Lung (tissue), 11 donors: ENCODE measurements at regions not wholly inside any gene's neighbourhood (a gene's known extent, or its start where the extent isn't known, plus 50 kb on each side); places are given as distances from the start of the nearest gene placed in this dataset.
"Not testable (repeated sequence)": the region's sequence is repeated elsewhere in the genome, so short reads cannot be mapped to it uniquely, and the experiment has no call there.

Experiments used
- ATAC-seq: fragments of 200-7000 bp; cut with Tn5 transposase; one replicate; pipeline ENCODE4 v1.9.1; 2020; ENCODE audit warnings: moderate number of reproducible peaks; ENCODE audit not compliant: insufficient read depth, low FRiP score
- DNase-seq, 3 donors: peaks; one replicate each; pipeline ENCODE4 v3.0.0-alpha.2; 2013 to 2017
- H3K27ac ChIP-seq, 2 donors: one replicate each; pipeline ENCODE4 v1.5.1; 2013; ENCODE audit warnings: mild to moderate bottlenecking in 2 of 2, moderate library complexity in 2 of 2, control low read depth in 1 of 2, inconsistent platforms in 1 of 2, low read depth in 1 of 2, low read length in 1 of 2
- H3K27me3 ChIP-seq, 3 donors: one replicate each; pipeline ENCODE4 v1.5.1; 2013; ENCODE audit warnings: low read length in 2 of 3; ENCODE audit not compliant: control insufficient read depth in 3 of 3, insufficient read depth in 3 of 3
- H3K36me3 ChIP-seq, 4 donors: one replicate each; pipeline ENCODE4 v1.5.1; 2013; ENCODE audit warnings: low read length in 4 of 4, mild to moderate bottlenecking in 1 of 4, moderate library complexity in 1 of 4; ENCODE audit not compliant: control insufficient read depth in 4 of 4, insufficient read depth in 4 of 4
- H3K4me1 ChIP-seq, 5 donors: one replicate each; pipeline ENCODE4 v1.5.1; 2013; ENCODE audit warnings: low read length in 5 of 5, mild to moderate bottlenecking in 2 of 5, moderate library complexity in 1 of 5; ENCODE audit not compliant: control insufficient read depth in 5 of 5, insufficient read depth in 5 of 5
- H3K4me3 ChIP-seq: one replicate; pipeline ENCODE4 v1.5.1; 2013; ENCODE audit warnings: mild to moderate bottlenecking, control low read depth, moderate library complexity
- H3K9ac ChIP-seq, 2 donors: one replicate each; pipeline ENCODE4 v1.5.1; 2013; ENCODE audit warnings: low read length in 2 of 2, control low read depth in 1 of 2; ENCODE audit not compliant: insufficient read depth in 1 of 2
- H3K9me3 ChIP-seq, 4 donors: one replicate each; pipeline ENCODE4 v1.5.1; 2013; ENCODE audit warnings: low read length in 3 of 4, mild to moderate bottlenecking in 1 of 4, moderate library complexity in 1 of 4; ENCODE audit not compliant: control insufficient read depth in 4 of 4, insufficient read depth in 3 of 4
- CTCF ChIP-seq: IDR thresholded peaks from 2 replicates; pipeline ENCODE4 v1.5.1; 2012; ENCODE audit warnings: mild to moderate bottlenecking; ENCODE audit errors: control extremely low read depth, extremely low read depth
- WGBS, 2 donors: extraction: QIAGEN DNeasy Blood & Tissue Kit; methylation state at CpG; one replicate each; pipeline ENCODE4 v1.1.7; 2013; 5-methylcytosine and 5-hydroxymethylcytosine counted together
- donor health status: control.
- donor health status: control.
- donor health status: Bipolar disorder and iron deficiency.
- donor health status: healthy.
- donor health status: DM: yes; HTN: yes; CAD: no.

DNA sequence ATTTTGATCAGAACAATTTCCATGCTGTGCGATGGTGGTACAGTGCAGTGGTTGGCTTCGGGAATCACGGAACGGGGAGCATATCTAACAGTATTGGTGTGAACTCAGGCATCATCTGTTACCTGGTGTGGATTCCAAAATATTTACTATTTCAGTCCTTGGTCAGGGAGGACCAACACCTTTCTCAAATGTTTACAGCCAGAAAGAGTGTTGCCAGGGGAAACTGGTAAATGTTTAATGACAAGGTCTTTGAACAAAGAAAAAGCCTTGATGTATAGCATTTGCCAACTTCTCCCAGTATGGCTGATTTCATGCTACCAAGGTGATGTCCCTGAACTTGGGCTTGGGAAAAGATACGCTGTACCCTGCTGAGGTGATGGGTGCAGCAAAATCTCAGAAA lies 145.6 kb upstream of the POC5 start:
- TF ChIP-seq CTCF, result no peak
- ATAC-seq, result no peak
- H3K9ac ChIP-seq, result no peak overlapping the region
- H3K27me3 ChIP-seq, result no peaks in the 10 kb centered on the region
- WGBS, 2 donors, result 87 to 97% methylated on average over 5 of the region's 5 CpGs
- H3K9me3 ChIP-seq, result no peaks in the 10 kb centered on the region
- DNase-seq, result peak in 1 of 3 donors; percentile 0
- H3K36me3 ChIP-seq, result no peaks in the 10 kb centered on the region
- no peaks in the 10 kb centered on the region for H3K4me1 ChIP-seq
- no peak overlapping the region for H3K27ac ChIP-seq
- H3K4me3 ChIP-seq, result no peak overlapping the region

DNA sequence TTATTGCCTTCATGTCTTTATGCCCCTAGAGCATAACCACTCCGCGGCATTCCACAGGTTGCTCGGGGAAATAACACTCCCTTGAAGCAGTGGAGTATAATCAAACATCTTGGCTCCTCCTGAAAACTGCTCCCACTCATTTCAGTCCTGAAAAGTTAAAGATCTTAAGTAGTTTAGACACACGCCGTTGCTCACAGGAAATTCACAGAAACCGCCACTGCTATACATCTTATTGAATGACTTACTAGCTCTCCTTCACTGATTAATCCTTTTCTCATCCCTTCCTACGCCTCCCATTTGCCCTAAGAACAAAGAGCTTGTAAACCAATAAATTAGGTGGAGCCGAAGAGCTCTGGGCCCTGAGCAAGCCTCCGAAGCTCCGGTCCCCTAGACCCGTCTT lies 142.4 kb upstream of the POC5 start:
- ATAC-seq, H3K27ac ChIP-seq, H3K36me3 ChIP-seq, DNase-seq, H3K27me3 ChIP-seq, H3K9ac ChIP-seq, H3K9me3 ChIP-seq, H3K4me1 ChIP-seq, H3K4me3 ChIP-seq: not testable (repeated sequence)
- 82 to 87% methylated on average over 11 of the region's 11 CpGs for WGBS, 2 donors

GRCh38 chr5:75856056-75856455 lies 138.8 kb upstream of the POC5 start:
- Histone ChIP-seq H3K36me3 (no peaks in the 10 kb centered on the region), H3K4me1 (no peaks in the 10 kb centered on the region), H3K27me3 (no peaks in the 10 kb centered on the region), H3K27ac (no peak overlapping the region), H3K9ac (no peak overlapping the region), H3K4me3 (no peak overlapping the region), H3K9me3 (no peaks in the 10 kb centered on the region)
- no peak for TF ChIP-seq CTCF
- no peak for ATAC-seq
- DNase-seq, result peak in 1 of 3 donors; percentile 11

GRCh38 chr5:75848077-75848476 lies 130.8 kb upstream of the POC5 start:
- H3K27me3 ChIP-seq, result no peaks in the 10 kb centered on the region
- no peak for TF ChIP-seq CTCF
- ATAC-seq, result no peak
- no peak overlapping the region for H3K9ac ChIP-seq
- no peak for DNase-seq
- H3K27ac ChIP-seq, result peak overlapping the region in 1 of 2 donors; percentile 6
- no peaks in the 10 kb centered on the region for H3K9me3 ChIP-seq
- H3K36me3 ChIP-seq, result no peaks in the 10 kb centered on the region
- no peaks in the 10 kb centered on the region for H3K4me1 ChIP-seq
- no peak overlapping the region for H3K4me3 ChIP-seq
- WGBS, 2 donors, result 78 to 83% methylated on average over 1 of the region's 1 CpG
